Lung (tissue), 11 donors: ENCODE measurements at regions not wholly inside any gene's neighbourhood (a gene's known extent, or its start where the extent isn't known, plus 50 kb on each side); places are given as distances from the start of the nearest gene placed in this dataset.

Experiments used
- ATAC-seq: fragments of 200-7000 bp; cut with Tn5 transposase; one replicate; pipeline ENCODE4 v1.9.1; 2020; ENCODE audit warnings: moderate number of reproducible peaks; ENCODE audit not compliant: insufficient read depth, low FRiP score
- DNase-seq, 3 donors: peaks; one replicate each; pipeline ENCODE4 v3.0.0-alpha.2; 2013 to 2017
- H3K27ac ChIP-seq, 2 donors: one replicate each; pipeline ENCODE4 v1.5.1; 2013; ENCODE audit warnings: mild to moderate bottlenecking in 2 of 2, moderate library complexity in 2 of 2, control low read depth in 1 of 2, inconsistent platforms in 1 of 2, low read depth in 1 of 2, low read length in 1 of 2
- H3K27me3 ChIP-seq, 3 donors: one replicate each; pipeline ENCODE4 v1.5.1; 2013; ENCODE audit warnings: low read length in 2 of 3; ENCODE audit not compliant: control insufficient read depth in 3 of 3, insufficient read depth in 3 of 3
- H3K36me3 ChIP-seq, 4 donors: one replicate each; pipeline ENCODE4 v1.5.1; 2013; ENCODE audit warnings: low read length in 4 of 4, mild to moderate bottlenecking in 1 of 4, moderate library complexity in 1 of 4; ENCODE audit not compliant: control insufficient read depth in 4 of 4, insufficient read depth in 4 of 4
- H3K4me1 ChIP-seq, 5 donors: one replicate each; pipeline ENCODE4 v1.5.1; 2013; ENCODE audit warnings: low read length in 5 of 5, mild to moderate bottlenecking in 2 of 5, moderate library complexity in 1 of 5; ENCODE audit not compliant: control insufficient read depth in 5 of 5, insufficient read depth in 5 of 5
- H3K4me3 ChIP-seq: one replicate; pipeline ENCODE4 v1.5.1; 2013; ENCODE audit warnings: mild to moderate bottlenecking, control low read depth, moderate library complexity
- H3K9ac ChIP-seq, 2 donors: one replicate each; pipeline ENCODE4 v1.5.1; 2013; ENCODE audit warnings: low read length in 2 of 2, control low read depth in 1 of 2; ENCODE audit not compliant: insufficient read depth in 1 of 2
- H3K9me3 ChIP-seq, 4 donors: one replicate each; pipeline ENCODE4 v1.5.1; 2013; ENCODE audit warnings: low read length in 3 of 4, mild to moderate bottlenecking in 1 of 4, moderate library complexity in 1 of 4; ENCODE audit not compliant: control insufficient read depth in 4 of 4, insufficient read depth in 3 of 4
- CTCF ChIP-seq: IDR thresholded peaks from 2 replicates; pipeline ENCODE4 v1.5.1; 2012; ENCODE audit warnings: mild to moderate bottlenecking; ENCODE audit errors: control extremely low read depth, extremely low read depth
- WGBS, 2 donors: extraction: QIAGEN DNeasy Blood & Tissue Kit; methylation state at CpG; one replicate each; pipeline ENCODE4 v1.1.7; 2013; 5-methylcytosine and 5-hydroxymethylcytosine counted together
- donor health status: control.
- donor health status: control.
- donor health status: Bipolar disorder and iron deficiency.
- donor health status: healthy.
- donor health status: DM: yes; HTN: yes; CAD: no.

GRCh38 chr2:128541448-128541847, 222.8 kb upstream of the HS6ST1 start:
- WGBS, 2 donors, result 74 to 82% methylated on average over 2 of the region's 2 CpGs
- no peaks in the 10 kb centered on the region for H3K4me1 ChIP-seq
- no peak for ATAC-seq
- H3K9me3 ChIP-seq, result peaks cover 0 to 6% (median 0%) of the 10 kb centered on the region in 4 donors
- no peak overlapping the region for H3K4me3 ChIP-seq
- no peak overlapping the region for H3K9ac ChIP-seq
- TF ChIP-seq CTCF, result no peak
- H3K36me3 ChIP-seq, result no peaks in the 10 kb centered on the region
- no peak for DNase-seq
- H3K27me3 ChIP-seq, result no peaks in the 10 kb centered on the region
- H3K27ac ChIP-seq, result no peak overlapping the region

GRCh38 chr2:128543036-128543435, 224.4 kb upstream of the HS6ST1 start:
- Histone ChIP-seq H3K27me3 (no peaks in the 10 kb centered on the region), H3K4me1 (peaks cover 0 to 5% (median 0%) of the 10 kb centered on the region in 5 donors), H3K9me3 (peaks cover 0 to 6% (median 0%) of the 10 kb centered on the region in 4 donors), H3K27ac (no peak overlapping the region), H3K4me3 (no peak overlapping the region), H3K9ac (no peak overlapping the region), H3K36me3 (no peaks in the 10 kb centered on the region)
- no peak for DNase-seq
- 91 to 92% methylated on average over 3 of the region's 3 CpGs for WGBS, 2 donors
- no peak for TF ChIP-seq CTCF
- no peak for ATAC-seq

GRCh38 chr2:128543646-128544045, 225.0 kb upstream of the HS6ST1 start:
- Histone ChIP-seq H3K36me3 (no peaks in the 10 kb centered on the region), H3K27ac (no peak overlapping the region), H3K4me3 (no peak overlapping the region), H3K27me3 (no peaks in the 10 kb centered on the region), H3K9ac (no peak overlapping the region), H3K9me3 (peaks cover 0 to 9% (median 0%) of the 10 kb centered on the region in 4 donors), H3K4me1 (peaks cover 0 to 6% (median 0%) of the 10 kb centered on the region in 5 donors)
- WGBS, 2 donors, result 86 to 87% methylated on average over 10 of the region's 10 CpGs
- DNase-seq, result no peak
- no peak for ATAC-seq
- no peak for TF ChIP-seq CTCF
